Activated T-cell treated with anti-CD3 and anti-CD28 coated beads for 1 hour (primary cell): ENCODE measurements at regions not wholly inside any gene's neighbourhood (a gene's known extent, or its start where the extent isn't known, plus 50 kb on each side); places are given as distances from the start of the nearest gene placed in this dataset.
"Not testable (repeated sequence)": the region's sequence is repeated elsewhere in the genome, so short reads cannot be mapped to it uniquely, and the experiment has no call there.

ENCODE experiments used
- DNase-seq: peaks from one replicate; pipeline ENCODE4 v3.0.0-alpha.2; 2020; ENCODE audit warnings: low read depth

GRCh38 chr6:98323605-98324004 is 510.8 kb upstream of the POU3F2 start:
- DNase-seq: no peak

GRCh38 chr6:98324446-98324845 is 509.9 kb upstream of the POU3F2 start:
- no peak for DNase-seq

DNA sequence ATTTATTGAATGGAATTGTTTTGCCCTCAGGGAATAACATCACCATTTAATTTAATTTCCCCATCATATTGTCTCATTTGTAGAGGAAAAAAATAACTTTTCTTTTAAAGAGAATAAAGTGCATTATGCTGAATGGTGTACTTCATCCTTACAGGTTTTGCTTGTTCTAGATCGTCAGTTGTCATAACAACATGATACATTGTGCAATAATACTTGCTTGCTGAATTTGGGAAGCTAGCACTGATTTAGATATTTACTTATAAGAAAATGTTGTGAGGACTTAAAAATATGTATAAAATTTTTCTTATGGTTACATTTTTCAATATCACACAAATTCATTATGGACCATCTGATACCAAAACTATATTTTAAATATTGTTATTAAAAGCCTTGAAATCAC is 509.0 kb upstream of the POU3F2 start:
- DNase-seq: no peak

DNA sequence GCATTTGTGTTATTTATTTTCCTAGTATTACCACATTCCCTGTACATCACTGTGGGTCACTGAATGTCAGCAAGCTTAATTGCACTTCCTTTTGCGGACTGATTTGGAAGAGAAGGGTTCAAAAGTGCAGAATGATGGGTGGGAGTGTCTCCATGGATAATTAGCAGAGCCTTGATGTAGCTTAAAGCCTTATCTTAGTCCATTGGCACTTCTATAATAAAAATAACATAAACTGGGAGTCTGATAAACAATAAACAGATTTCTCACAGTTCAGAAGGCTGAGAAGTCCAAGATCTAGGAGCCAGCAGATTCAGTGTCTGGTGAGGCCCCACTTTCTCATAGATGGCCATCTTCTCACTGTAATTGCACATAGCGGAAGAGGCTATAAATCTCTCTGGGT is 501.1 kb upstream of the POU3F2 start:
- DNase-seq: no peak

- no peak for DNase-seq
These were observed 498.8 kb upstream of the POU3F2 start for GRCh38 chr6:98335594-98335993.

GRCh38 chr6:98339506-98339905 is 494.9 kb upstream of the POU3F2 start:
- no peak for DNase-seq

- no peak for DNase-seq
These were observed 491.4 kb upstream of the POU3F2 start for GRCh38 chr6:98343004-98343403.

- DNase-seq: no peak
These were observed 490.6 kb upstream of the POU3F2 start for GRCh38 chr6:98343797-98344196.

DNA sequence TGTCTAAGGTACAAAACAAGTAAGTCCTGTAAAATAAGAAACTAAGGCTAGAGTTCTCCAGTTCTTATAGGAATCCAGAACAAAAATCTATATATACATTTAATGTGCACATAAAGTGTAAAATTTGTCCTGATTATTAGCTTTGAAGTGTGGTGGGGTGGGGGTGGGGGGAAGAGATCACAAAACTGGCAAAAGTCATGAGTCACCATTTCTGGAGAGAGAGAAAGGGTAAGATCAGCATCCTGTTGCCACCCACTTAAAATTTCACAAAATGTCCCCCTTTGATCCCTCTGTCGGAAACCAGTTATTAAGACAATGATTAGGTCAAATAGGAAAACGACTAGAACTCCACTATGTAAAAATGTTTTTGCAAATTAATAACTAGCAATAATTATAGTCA is 482.0 kb upstream of the POU3F2 start:
- no peak for DNase-seq

- no peak for DNase-seq
These were observed 476.2 kb upstream of the POU3F2 start for GRCh38 chr6:98358173-98358572.

DNA sequence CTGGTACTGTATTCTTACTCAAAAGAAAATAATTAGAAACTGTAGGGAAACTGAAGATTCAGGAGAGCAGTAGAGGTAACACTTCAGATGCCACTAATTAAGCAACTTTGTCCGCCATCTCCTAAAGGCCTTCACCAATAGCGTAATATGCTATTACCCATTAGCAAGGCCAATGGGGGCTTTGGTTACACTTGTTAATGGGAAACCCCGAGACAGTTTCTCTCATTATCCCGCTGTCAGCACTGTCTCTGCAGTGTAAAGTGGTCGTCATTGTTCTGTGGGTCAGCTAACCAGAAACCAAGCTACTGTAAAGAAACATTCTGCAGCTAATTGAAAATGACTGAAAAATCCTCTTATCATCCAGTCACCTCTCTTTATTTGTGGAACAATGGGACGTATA is 468.0 kb upstream of the POU3F2 start:
- no peak for DNase-seq

DNA sequence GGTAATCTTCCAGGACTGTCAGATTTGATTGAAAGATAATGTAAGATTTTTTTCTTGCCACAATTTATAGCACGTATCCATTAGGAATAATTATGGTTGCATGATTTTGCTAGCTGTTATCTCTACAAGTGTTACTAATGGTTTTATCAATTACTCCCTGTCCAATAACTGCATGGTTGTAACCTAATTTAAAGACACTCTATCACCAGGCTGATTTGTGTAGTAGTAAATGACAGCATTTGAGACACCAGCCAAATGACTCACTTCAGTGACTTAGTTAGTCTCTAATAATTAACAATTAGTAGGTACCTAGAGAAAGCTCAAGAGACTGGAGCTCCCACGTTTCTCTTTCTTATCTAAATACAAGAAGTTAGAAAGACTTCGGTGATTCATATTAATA is 453.8 kb upstream of the POU3F2 start:
- DNase-seq: no peak

DNA sequence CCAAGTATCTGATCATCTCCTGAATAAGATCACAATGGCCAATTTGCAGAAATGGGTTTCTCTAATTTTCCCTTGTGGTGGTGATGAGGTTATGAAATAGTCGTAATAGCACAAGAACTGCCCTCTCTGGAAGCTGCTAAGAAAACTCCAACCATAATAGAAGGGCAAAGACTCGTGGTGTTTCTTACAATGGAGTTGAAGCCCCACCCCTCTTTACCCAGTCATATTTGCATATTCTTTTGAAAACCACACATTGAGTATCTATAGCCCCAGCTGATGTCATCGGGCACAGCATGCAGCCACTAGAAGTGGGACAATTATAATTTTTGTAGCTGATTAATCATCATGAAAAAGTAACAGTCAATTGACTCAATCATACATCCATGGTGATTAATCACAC is 452.1 kb upstream of the POU3F2 start:
- no peak for DNase-seq

- no peak for DNase-seq
These were observed 450.0 kb upstream of the POU3F2 start for GRCh38 chr6:98384334-98384733.

- no peak for DNase-seq
These were observed 449.6 kb upstream of the POU3F2 start for GRCh38 chr6:98384801-98385200.

- DNase-seq: no peak
These were observed 438.7 kb upstream of the POU3F2 start for GRCh38 chr6:98395610-98396166.

DNA sequence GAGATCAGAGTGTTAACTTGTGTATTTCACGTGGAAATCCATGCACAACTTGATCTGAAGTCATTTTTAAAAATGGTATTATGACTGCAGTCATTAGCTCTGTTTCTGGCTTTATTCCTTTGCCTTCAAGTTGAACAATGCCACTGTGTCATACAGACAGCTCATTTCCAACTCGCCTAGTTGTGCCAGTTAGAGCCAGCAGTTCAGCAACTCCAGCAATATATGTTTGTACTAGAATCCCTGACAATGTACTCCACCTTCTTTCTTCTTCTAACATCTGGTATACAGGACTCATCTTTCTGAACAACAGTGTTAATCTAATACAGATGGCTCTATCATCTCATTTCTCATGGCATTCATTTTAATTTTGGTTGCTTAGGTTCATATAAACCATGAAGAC is 418.3 kb upstream of the POU3F2 start:
- no peak for DNase-seq

GRCh38 chr6:98416497-98417158 is 417.7 kb upstream of the POU3F2 start:
- not testable (repeated sequence) for DNase-seq

DNA sequence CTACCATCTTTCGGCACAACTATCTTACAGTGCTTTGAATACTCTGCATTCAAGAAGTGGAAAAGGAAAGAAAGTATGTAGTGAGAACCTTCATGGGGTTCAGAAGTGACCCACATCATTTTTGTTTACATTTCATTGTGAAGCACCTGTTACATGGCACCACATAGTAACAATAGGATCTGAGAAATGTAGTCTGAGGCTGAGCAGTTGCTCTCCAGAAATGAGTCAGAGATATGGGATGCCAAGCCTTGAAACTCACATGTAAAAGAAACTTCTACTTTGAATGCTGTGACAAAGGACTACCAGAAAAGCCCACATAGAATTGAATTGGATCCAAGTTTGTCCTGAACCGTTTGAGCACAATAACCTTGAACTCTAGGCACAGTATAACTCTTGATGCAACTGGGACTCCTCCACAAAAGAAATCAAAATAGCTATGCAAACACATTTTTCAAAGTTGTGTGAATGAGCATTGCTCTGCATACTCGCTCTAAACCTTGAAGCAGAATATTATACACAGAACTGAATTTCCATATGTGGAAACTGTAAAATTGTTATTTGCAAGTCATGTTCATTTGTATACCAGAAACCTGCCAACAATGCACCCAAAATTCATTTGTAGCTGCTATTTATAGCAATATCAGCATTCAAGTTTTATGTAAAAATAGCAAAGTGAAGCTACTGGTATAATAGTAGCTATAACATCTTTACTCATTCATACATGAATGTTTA is 400.9 kb upstream of the POU3F2 start:
- no peak for DNase-seq

GRCh38 chr6:98443633-98444032 is 390.7 kb upstream of the POU3F2 start:
- DNase-seq: no peak

- no peak for DNase-seq
These were observed 381.7 kb upstream of the POU3F2 start for GRCh38 chr6:98452685-98453084.

GRCh38 chr6:98454809-98455322 is 379.5 kb upstream of the POU3F2 start:
- no peak for DNase-seq

GRCh38 chr6:98458708-98459107 is 375.7 kb upstream of the POU3F2 start:
- DNase-seq: no peak
